ENCODE measurements at regions not wholly inside any gene's neighbourhood (a gene's known extent, or its start where the extent isn't known, plus 50 kb on each side); places are given as distances from the start of the nearest gene placed in this dataset.

DNA sequence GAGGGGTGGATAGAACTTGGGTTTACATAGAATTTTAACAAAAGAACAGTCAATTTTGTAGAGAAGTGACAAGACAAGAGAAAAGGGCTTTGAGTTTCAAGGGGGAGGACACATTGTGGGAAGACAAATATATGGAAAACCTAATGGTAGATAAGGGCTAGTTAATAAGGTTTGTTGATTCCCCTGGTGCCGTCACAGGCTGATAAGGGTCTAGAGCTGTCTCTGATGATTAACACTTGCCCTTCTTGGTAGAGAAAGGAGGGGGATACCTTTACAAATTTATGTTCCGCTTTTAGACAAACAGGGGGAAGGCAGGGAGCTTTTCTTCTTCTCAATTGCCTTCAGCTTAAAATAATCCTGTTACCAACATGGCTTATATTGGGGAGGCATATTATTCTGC lies 124.3 kb downstream of the ETS2 start:
- intact Hi-C loops (cut with DNase I; ENCODE audit: low total_unique reads): no loop called here
- TF ChIP-seq POLR2A (IDR thresholded peaks at IDR 0.05): no peak
- TF ChIP-seq, protein P1, sequence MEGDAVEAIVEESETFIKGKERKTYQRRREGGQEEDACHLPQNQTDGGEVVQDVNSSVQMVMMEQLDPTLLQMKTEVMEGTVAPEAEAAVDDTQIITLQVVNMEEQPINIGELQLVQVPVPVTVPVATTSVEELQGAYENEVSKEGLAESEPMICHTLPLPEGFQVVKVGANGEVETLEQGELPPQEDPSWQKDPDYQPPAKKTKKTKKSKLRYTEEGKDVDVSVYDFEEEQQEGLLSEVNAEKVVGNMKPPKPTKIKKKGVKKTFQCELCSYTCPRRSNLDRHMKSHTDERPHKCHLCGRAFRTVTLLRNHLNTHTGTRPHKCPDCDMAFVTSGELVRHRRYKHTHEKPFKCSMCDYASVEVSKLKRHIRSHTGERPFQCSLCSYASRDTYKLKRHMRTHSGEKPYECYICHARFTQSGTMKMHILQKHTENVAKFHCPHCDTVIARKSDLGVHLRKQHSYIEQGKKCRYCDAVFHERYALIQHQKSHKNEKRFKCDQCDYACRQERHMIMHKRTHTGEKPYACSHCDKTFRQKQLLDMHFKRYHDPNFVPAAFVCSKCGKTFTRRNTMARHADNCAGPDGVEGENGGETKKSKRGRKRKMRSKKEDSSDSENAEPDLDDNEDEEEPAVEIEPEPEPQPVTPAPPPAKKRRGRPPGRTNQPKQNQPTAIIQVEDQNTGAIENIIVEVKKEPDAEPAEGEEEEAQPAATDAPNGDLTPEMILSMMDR (IDR thresholded peaks at IDR 0.05): no peak
- Histone ChIP-seq H3K4me1 (peaks cover 4 to 6% of the 10 kb centered on the region in 2 donors), H3K27ac (peak overlapping the region in 1 of 2 donors; percentile 17), H3K4me3 (no peak overlapping the region), H3K36me3 (no peaks in the 10 kb centered on the region), H3K9me3 (no peaks in the 10 kb centered on the region), H3K27me3 (no peaks in the 10 kb centered on the region)
- no peak for DNase-seq

DNA sequence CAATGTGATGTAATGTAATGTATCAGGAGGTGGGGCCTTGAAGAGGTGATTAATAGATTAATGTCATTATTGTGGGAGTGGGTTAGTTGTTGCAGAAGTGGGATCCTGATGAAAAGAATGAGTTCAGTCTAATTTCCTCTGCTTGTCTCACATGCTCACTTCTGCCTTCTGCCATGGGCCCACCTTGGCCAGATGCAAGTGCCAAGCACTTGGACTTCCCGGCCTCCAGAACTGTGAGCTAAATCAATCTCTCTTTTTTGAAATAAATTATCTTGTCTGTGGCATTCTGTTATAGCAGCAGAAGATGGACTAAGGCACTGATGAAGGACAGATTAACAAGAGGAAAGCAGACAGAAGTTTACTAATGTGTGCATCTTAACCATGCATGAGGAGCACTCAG lies 123.9 kb downstream of the ETS2 start:
- DNase-seq: no peak
- no peaks in the 10 kb centered on the region for H3K27me3 ChIP-seq
- H3K4me3 ChIP-seq: no peak overlapping the region
- H3K27ac ChIP-seq: no peak overlapping the region
- TF ChIP-seq, protein P1 (IDR thresholded peaks at IDR 0.05): no peak
- no peak for TF ChIP-seq POLR2A (IDR thresholded peaks at IDR 0.05)
- peaks cover 4 to 6% of the 10 kb centered on the region in 2 donors for H3K4me1 ChIP-seq
- intact Hi-C loops (cut with DNase I; ENCODE audit: low total_unique reads): no loop called here
- H3K9me3 ChIP-seq: no peaks in the 10 kb centered on the region
- H3K36me3 ChIP-seq: no peaks in the 10 kb centered on the region

DNA sequence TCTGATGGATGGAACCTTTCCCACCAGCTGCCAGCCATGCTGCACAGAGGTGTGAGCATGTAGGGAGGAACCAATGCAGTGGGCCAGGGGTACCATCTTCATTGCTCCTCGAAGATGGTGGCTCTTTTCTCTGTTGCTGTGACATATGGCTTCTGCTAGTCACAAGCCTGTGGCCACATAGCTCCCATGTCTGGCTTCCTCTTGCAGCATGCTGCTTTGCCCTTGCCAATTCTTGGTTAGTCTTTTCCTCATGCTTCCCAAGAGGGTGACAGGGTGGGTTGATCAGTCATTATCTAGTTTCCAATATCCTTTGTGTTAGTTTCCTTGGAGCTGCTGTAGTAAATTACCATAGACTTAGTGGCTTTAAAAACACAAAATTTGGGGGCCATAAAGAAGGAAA lies 123.4 kb downstream of the ETS2 start:
- no peaks in the 10 kb centered on the region for H3K27me3 ChIP-seq
- H3K27ac ChIP-seq: no peak overlapping the region
- no peak for DNase-seq
- no peaks in the 10 kb centered on the region for H3K9me3 ChIP-seq
- H3K36me3 ChIP-seq: no peaks in the 10 kb centered on the region
- intact Hi-C loops (cut with DNase I; ENCODE audit: low total_unique reads): no loop called here
- H3K4me1 ChIP-seq: peaks cover 4 to 6% of the 10 kb centered on the region in 2 donors
- no peak overlapping the region for H3K4me3 ChIP-seq
- no peak for TF ChIP-seq POLR2A (IDR thresholded peaks at IDR 0.05)
- TF ChIP-seq, protein P1 (IDR thresholded peaks at IDR 0.05): no peak

DNA sequence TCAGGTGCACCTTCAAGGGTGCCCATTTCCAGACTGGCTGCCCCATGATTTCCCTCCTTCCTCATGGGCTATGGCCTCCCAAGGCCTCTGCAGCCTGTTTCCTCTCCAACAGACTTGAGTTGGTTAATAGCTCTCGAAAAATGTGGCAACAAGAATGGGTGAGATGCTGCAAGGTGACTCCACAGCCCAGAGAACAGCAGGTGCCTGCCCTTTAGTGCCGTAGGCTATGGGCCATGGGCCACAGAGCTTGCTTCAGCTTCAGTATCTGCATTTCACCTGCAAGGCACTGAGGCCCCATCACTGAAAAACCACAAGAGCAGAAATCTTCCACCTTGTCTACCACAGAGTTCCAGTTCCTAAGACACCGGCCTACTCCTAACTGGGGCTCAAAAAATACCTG lies 122.0 kb downstream of the ETS2 start:
- TF ChIP-seq, protein P1 (IDR thresholded peaks at IDR 0.05): no peak
- no peak for TF ChIP-seq POLR2A (IDR thresholded peaks at IDR 0.05)
- DNase-seq: no peak
- intact Hi-C loops (cut with DNase I; ENCODE audit: low total_unique reads): no loop called here

DNA sequence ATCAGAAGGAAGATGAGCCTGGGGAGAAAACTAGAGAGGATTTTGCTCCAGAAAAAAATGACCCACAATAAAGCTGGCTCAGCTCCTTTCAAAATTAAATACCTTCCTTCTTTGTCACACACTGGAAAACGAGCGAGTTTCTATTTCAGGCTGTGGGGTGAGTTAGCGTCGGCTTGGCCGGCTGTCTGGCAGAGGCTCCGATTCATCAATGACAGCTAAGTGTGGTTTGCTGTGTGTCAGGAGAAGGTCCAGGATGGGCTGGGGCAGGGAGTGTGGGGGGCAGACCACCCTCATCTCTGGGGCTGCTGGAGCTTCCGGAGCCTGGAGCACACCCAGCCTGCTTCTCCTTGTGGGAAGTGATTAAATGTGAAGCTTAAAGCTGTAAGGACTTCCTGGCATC lies 120.2 kb downstream of the ETS2 start:
- H3K4me3 ChIP-seq: no peak overlapping the region
- peak; percentile 80 to 81 for DNase-seq
- intact Hi-C loops (cut with DNase I; ENCODE audit: low total_unique reads): no loop called here
- peaks cover 4 to 6% of the 10 kb centered on the region in 2 donors for H3K4me1 ChIP-seq
- H3K27me3 ChIP-seq: no peaks in the 10 kb centered on the region
- no peaks in the 10 kb centered on the region for H3K36me3 ChIP-seq
- TF ChIP-seq POLR2A (IDR thresholded peaks at IDR 0.05): peak in 1 of 2 donors; percentile 16
- TF ChIP-seq, protein P1 (IDR thresholded peaks at IDR 0.05): no peak
- H3K9me3 ChIP-seq: no peaks in the 10 kb centered on the region
- peak overlapping the region; percentile 80 to 83 for H3K27ac ChIP-seq

More for the DNA sequence above, 122.0 kb downstream of the ETS2 start:
- H3K27me3 ChIP-seq: no peaks in the 10 kb centered on the region
- no peaks in the 10 kb centered on the region for H3K36me3 ChIP-seq
- no peaks in the 10 kb centered on the region for H3K9me3 ChIP-seq
- H3K4me3 ChIP-seq: no peak overlapping the region
- no peak overlapping the region for H3K27ac ChIP-seq
- peaks cover 4 to 6% of the 10 kb centered on the region in 2 donors for H3K4me1 ChIP-seq
